GM21528 (cell line): ENCODE measurements at regions not wholly inside any gene's neighbourhood (a gene's known extent, or its start where the extent isn't known, plus 50 kb on each side); places are given as distances from the start of the nearest gene placed in this dataset.
"Not testable (repeated sequence)": the region's sequence is repeated elsewhere in the genome, so short reads cannot be mapped to it uniquely, and the experiment has no call there.

Experiments
- ATAC-seq: cut with Tn5 transposase; IDR thresholded peaks from one replicate; pipeline ENCODE4 v1.9.1; 2021; ENCODE audit warnings: mild to moderate bottlenecking, moderate library complexity; ENCODE audit not compliant: unreplicated experiment, low FRiP score

DNA sequence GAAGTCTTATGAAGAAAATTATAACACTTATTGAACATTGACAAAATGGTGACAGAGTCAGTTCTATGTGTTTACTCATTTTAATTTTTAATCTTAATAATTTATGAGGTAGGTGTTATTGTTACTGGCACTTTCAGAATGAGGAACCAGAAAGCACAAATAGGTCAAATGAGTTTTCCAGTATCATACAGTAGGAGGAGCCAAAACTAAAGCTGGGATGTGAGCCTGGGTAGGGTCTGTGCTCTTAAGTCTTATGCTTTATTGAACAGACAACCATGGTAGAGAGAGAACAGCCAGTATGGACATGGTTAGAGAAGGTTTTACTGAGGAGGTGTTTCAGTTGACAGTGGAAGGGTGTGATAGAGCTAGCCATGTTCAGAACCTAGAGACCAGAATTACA, 775.7 kb downstream of the TMTC2 start:
- ATAC-seq, result no peak

DNA sequence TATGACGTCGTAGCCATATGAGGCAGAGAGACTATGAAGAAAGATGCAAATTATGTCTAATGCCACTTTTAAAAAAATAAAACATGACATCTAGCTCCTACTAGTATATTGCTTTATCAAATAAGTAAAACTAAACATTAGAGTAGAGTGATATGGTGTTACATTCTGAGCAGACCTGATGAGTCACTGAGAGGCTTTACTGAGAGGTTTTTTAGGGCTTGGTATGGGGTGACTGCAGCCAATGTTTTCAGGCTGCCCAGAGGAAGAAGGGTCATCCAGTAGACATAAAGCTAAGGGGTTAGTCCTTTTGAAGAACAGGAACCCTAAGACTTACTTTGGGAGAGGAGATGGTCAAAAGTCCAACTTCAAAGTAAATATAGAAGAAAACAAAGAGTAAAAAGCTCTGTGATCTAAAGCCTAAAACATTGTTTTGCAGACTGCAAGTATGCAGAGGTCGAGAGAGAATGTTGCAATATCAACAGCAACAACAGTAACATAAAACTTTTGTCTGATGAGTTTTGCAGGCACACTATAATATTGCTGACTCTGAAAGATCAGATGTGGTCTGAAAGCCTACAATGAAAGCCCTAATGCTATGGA, 774.7 kb downstream of the TMTC2 start:
- ATAC-seq, result no peak

DNA sequence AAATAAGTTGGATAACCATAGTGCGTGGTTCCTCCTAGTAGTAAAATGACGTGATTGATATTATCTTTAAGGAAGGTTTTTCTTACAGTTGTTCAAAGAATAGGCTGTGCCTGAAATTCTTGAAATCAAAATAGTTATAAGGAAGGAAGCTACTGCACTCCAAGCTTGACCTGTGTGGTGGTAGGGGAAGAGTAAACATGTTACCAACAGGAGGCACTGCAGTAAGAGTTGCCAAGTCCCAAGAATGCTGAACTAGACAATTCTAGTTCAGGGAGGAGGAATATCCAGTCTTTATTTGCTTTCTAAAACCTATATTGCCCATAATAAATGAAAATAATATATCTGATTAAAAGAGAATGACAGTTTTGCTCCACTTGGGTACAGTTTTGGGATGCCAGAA, 764.5 kb downstream of the TMTC2 start:
- ATAC-seq, result no peak

DNA sequence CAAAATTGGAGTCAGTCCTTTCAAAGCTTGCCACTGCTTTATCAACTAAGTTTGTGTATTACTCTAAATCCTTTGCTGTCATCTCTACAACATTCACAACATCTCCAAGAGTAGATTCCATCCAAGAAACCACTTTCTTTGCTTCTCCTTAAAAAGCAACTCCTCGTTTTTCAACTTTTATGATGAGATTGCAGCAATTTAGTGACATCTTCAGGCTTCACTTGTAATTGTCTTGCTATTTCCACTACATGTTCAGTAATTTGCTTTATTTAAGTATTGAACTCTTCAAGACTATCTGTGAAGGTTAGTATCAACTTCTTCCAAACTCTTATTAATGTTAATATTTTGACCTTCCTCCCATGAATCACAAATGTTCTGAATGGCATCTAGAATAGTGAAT, 747.9 kb downstream of the TMTC2 start:
- ATAC-seq, result no peak

DNA sequence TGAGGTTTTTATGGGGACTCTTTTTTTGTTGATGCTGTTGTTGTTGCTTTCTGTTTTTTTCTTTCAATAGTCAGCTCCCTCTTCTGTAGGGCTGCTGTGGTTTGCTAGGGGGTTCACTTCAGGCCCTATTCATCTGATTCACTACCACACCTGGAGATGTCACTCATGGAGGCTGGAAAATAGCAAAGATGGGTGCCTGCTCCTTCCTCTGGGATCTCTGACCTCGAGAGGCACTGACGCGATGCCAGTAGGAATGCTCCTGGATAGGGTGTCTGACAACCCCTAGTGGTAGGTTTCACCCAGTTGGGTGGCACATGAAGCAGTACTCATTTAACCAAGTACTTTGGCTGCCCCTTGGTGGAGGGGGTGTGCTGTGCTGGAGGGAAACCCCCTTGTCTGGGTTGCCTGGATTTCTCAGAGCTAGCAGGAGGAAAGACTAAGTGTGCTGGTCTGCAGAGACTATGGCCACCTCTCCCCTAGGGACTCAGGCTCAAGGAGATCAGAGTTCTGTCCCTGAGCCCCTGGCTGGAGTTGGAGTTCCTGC, 745.5 kb downstream of the TMTC2 start:
- ATAC-seq, result no peak

DNA sequence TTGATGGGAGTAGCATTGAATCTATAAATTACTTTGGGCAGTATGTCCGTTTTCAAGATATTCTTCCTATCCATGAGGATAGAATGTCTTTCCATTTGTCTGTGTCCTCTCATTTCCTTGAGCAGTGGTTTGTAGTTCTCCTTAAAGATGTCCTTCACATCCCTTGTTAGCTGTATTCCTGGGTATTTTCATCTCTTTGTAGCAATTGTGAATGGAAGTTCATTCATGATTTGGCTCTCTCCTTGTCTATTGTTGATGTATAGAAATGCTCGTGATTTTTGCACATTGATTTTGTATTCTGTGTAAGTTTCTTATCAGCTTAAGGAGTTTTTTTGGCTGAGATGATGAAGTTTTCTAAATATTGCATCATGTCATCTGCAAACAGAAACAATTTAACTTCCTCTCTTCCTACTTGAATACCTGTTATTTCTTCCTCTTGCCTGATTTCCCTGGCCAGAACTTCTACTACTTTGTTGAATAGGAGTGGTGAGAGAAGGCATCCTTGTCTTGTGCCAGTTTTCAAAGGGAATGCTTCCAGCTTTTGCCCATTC, 741.0 kb downstream of the TMTC2 start:
- not testable (repeated sequence) for ATAC-seq

DNA sequence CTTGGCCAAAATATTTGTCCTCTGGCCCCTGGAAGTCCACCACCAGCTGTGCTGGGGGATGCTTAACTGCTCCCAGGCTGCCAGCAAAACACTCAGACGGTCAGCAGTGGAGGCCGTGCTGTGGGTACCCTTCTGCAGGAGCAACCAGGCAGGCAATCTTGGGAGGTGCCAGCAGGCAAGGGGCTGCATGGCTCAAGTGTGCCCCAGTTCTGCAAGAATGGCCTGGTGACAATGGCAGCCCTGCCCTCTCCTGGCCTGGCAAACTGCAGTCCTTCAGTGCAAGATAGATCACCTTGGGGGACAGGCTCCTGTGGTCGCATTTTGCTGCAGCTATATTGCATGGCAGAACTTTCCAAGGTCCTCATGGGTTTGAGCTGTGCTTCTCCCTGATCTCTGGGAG, 728.3 kb downstream of the TMTC2 start:
- ATAC-seq, result no peak

DNA sequence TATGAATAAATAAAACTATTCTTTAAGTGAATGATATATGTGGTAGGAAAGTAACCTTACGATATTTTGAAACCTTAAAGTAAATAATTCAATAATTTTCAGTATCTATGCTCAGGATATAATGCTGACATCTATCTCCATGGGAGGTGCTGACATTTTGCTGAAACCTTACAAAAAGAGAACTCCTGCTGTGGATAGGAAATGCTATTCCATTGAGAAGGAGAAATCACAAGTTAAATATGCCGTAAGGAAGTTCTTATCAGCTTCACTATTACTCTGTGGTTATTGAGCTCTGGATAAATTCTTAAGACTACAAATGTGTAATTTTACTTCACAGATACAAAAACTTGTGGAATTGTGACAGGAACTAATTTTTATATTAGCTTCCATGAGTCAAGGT, 722.1 kb downstream of the TMTC2 start:
- no peak for ATAC-seq

DNA sequence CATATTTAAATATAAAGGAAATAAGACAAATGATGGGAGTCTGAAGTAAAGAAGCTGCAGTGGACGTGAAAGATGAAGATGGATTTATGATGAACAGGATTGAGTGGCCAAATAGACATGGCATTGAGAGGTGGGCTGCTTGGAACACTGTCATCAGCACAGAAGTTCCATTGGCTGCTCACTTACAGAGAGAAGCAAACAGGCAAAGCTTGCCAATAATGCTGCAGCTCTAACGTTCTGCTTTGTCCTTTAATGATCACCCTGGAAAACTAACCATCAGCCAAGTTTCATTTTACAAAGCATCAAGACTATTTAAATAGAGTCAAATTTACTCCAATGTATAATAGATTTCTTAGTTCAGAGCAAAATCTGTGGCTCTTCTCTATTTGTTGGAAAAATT, 721.4 kb downstream of the TMTC2 start:
- ATAC-seq, result no peak

DNA sequence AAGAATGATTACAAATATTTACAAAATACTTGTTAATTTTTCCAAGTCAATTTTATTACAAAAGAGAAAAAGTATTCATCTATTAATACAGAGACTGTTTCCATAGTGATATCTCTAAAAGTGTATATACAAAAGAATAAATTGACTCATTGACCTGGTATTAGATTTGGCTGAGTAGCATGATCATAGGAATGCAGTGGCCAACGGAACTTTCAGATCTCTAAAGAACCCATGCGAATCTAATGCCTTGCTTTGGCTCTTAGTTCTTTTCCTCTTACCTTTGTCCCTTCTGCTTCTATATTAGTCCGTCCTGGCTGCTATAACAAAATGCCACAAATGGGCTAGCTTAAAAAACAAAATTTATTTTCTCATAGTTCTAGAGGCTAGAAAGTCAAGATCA, 717.8 kb downstream of the TMTC2 start:
- ATAC-seq, result no peak

DNA sequence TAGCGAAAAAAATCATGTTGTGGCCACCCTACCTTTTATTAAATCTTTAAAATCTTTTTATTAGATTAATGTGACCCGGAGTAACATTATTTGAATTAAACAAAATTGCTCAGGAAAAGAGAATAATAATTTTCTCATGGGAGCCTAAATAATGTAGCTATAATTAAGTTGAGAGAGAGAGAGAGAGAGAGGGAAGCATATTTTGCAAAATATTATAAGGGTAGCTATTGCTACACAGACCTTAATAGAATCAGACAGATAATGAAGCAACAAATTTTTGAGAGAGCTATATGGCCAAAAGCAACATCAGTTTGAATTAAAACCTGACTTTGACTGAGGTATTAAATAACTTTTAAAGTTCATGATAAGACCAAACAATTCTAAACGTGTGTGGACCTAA, 703.5 kb downstream of the TMTC2 start:
- no peak for ATAC-seq

DNA sequence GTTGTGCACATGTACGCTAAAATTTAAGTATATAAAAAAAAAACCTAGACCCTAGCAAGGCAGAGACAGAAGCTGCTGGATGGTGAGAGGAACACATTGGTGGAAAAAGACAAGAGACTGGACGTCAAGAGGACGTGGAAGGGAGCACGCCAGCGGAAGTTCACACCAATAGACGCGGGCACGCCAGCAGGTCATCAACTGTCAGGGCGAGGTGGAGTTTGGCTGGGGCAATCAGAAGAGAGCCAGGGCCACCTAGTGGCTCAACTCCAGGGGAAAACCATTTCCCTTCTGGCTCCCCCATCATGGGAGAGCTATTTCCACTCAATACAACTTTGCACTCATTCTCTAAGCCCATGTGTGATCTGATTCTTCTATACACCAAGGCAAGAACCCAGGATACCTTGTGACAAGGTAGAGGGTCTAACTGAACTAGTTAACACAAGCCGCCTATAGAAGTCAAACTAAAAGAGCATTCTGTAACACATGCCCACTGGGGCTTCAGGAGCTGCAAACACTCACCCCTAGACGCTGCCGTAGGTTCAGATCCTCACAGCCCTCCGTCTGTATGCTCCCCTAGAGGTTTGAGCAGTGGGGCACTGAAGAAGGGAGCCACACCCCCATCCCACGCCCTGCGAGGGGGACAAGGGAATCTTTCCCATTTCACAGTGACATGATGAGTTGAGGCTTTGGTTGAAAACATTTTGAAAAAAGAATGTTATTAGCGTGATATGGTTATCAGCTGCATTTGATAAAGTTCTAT, 702.7 kb downstream of the TMTC2 start:
- no peak for ATAC-seq

DNA sequence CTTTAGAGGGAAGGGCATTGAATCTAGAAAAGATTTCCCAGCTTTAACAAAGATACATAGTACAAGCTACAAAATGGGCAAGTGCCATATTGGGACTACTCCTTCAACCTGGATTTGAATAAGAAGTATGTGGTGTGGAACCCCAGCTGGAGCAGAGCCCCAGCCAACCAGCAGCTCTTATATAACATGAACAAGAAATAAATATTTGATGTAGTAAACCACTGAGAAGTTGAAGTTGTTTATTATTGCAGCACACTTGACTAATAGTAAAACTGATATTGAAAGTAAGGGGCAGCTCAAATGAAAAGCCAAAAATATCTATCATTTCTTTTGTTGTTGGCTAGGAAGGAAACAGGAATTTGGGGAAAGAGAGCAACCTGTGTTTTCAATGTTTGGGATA, 701.8 kb downstream of the TMTC2 start:
- ATAC-seq, result no peak

DNA sequence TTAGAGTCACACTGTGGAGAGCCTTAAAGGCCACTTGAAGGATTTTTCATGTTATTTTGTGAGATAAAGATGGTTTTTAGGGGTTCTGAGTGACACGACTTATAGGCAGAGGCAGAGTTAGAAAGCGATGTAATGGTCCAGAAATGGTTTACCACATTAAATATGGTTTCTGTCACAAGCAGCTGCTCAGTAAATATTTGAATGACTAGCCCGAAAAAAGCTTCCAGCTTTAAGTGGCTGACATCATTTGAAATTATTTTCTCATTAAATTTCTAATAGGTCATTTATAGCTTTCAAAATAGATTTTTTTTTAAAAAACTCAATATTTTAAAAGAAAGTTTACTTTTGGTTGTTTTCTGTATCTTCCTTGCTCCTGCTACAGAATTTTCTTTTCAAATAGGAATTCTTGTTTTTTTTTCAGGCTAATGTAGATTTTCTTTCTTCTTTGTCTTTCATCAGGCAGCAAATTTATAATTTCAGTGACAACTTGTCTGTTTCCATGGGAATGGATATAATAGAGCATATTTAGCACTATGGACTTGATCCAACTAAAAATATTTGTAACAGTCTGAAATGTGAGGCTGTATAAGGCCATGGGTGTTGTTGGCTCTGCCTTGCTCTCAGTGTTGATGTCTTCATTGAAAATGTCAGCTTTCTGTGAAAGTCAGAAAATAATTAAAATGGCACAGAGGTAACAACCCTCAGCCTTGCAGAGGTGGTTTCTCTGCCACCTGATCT, 700.0 kb downstream of the TMTC2 start:
- ATAC-seq, result no peak

DNA sequence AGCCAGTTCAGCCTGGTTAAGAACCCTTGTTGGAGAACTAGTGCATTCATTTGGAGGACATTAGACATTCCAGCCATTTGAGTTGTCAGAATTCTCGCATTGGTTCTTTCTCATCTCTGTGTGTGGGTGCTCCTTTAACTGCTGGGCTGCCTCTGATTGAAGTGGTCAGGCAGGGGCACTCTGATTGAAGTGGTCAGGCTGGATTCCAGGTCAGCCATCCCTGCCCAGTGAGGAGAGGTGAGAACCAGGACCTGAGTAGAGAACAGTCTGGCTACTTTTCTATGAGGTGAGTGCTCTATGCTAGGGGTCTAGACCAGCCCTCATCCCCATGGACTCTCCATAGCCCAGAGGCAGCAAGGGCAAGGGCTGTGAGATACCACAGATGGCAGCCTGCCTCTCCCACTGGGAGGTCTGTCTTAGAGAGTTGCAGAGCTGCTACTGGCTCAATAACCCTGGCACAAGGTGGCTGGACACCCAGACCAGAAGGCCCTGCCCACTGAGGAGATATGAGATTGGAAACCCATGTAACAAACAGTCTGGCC, 691.6 kb downstream of the TMTC2 start:
- ATAC-seq, result no peak

DNA sequence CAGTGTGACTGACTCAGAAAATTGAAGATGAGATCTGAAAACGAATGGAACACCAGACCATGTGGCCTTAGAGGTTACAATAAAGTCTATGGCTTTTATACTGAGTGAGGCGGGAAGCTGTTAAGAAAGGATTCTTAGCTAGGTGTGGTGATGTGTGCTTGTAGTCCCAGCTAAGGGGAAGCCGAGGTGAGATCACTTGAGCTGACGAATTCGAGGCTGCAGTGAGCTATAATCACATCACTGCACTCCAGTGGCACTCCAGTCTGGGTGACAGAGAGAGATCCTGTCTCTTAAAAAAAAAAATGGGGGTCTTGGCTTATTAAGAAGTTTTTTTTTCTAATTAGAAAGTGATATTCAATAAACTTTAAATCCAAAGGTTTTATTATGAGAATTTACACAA, 678.6 kb downstream of the TMTC2 start:
- ATAC-seq, result no peak

DNA sequence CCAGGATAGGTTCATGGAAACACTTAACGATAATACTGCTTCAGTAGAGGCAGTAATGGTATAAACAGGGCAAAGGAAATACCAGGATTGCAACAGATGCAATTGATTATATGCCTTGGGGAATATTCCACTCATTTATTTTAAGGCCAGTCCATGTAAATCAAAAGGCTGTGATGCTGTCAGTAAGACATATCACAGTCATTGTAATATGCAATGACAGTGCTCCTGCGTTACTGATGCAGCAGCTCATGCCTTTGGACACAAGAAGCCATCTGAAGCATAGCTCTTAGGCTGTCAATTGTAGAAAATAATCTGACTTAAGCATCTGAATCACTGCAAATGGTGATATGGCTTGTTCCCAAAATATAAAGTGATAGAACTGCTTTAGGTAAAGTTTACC, 674.8 kb downstream of the TMTC2 start:
- ATAC-seq, result no peak

DNA sequence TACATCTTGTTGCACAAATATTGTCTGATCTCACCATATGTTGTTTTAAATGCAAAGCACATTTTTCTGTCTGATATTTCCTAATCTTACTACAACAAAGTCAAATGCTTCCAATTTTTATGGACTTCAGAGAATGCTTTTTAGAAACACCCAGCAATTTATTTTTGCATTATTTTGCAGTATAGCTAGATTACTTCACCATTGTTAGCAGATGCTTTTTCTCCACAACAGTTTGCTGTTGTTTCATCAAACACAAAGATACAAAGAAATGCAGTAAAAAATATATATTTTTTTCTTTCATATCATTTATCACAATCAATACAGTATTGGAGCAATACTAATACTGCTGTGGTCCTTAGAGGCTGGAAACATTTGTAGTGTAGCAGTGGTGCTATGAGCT, 674.4 kb downstream of the TMTC2 start:
- no peak for ATAC-seq

DNA sequence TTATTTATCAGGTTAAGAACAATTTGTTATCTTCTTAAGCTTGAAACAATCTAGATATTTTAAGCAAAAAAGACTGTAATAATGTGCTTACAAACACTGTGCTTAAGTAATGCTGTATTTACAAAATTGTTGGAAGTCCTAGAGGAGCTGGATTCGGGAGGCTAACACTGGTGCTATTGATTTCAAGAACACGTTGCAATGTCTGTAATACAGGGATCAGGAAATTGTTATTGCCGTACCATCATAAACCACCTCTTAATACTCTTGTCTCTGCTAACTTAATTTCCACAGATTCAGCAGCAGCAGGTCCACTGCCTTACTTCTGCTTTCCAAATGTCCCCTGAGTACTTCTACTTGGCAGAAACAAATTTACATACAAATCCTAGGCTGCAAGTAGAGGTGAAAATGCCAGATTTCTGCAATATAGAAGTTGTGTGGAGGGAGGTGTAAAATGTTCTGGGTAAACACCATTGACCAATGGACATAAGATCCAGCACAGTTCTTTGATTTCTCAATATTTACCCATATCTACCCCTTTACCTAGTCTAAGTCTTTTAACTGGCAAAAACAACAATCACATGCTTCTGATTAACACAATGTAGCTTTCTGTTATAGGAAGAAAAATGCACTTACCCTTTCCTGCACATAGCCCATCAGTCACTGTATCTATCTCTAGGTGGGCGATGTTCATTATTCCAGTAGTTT, 663.4 kb downstream of the TMTC2 start:
- ATAC-seq, result no peak

DNA sequence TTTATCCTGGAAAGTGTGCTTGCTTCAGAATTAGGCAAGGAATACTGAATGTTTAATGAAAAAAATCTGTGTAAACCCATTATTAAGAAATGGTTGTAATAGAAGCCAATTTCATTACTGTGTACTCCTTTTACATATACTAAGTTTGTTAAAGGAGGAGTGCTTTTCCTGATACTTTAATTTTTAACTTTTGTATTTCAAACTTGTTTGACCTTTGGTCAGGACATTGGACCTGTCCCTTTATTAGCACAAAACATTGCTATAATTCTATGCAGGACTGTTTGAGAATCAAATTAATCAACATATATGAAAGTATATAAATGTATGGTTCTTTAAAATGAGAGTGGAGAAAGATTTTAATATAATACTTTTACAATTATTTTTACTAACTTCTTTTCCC, 659.6 kb downstream of the TMTC2 start:
- no peak for ATAC-seq
